Lung (tissue), 11 donors: ENCODE measurements at regions not wholly inside any gene's neighbourhood (a gene's known extent, or its start where the extent isn't known, plus 50 kb on each side); places are given as distances from the start of the nearest gene placed in this dataset.

Experiments
- ATAC-seq: fragments of 200-7000 bp; cut with Tn5 transposase; one replicate; pipeline ENCODE4 v1.9.1; 2020; ENCODE audit warnings: moderate number of reproducible peaks; ENCODE audit not compliant: insufficient read depth, low FRiP score
- DNase-seq, 3 donors: peaks; one replicate each; pipeline ENCODE4 v3.0.0-alpha.2; 2013 to 2017
- H3K27ac ChIP-seq, 2 donors: one replicate each; pipeline ENCODE4 v1.5.1; 2013; ENCODE audit warnings: mild to moderate bottlenecking in 2 of 2, moderate library complexity in 2 of 2, control low read depth in 1 of 2, inconsistent platforms in 1 of 2, low read depth in 1 of 2, low read length in 1 of 2
- H3K27me3 ChIP-seq, 3 donors: one replicate each; pipeline ENCODE4 v1.5.1; 2013; ENCODE audit warnings: low read length in 2 of 3; ENCODE audit not compliant: control insufficient read depth in 3 of 3, insufficient read depth in 3 of 3
- H3K36me3 ChIP-seq, 4 donors: one replicate each; pipeline ENCODE4 v1.5.1; 2013; ENCODE audit warnings: low read length in 4 of 4, mild to moderate bottlenecking in 1 of 4, moderate library complexity in 1 of 4; ENCODE audit not compliant: control insufficient read depth in 4 of 4, insufficient read depth in 4 of 4
- H3K4me1 ChIP-seq, 5 donors: one replicate each; pipeline ENCODE4 v1.5.1; 2013; ENCODE audit warnings: low read length in 5 of 5, mild to moderate bottlenecking in 2 of 5, moderate library complexity in 1 of 5; ENCODE audit not compliant: control insufficient read depth in 5 of 5, insufficient read depth in 5 of 5
- H3K4me3 ChIP-seq: one replicate; pipeline ENCODE4 v1.5.1; 2013; ENCODE audit warnings: mild to moderate bottlenecking, control low read depth, moderate library complexity
- H3K9ac ChIP-seq, 2 donors: one replicate each; pipeline ENCODE4 v1.5.1; 2013; ENCODE audit warnings: low read length in 2 of 2, control low read depth in 1 of 2; ENCODE audit not compliant: insufficient read depth in 1 of 2
- H3K9me3 ChIP-seq, 4 donors: one replicate each; pipeline ENCODE4 v1.5.1; 2013; ENCODE audit warnings: low read length in 3 of 4, mild to moderate bottlenecking in 1 of 4, moderate library complexity in 1 of 4; ENCODE audit not compliant: control insufficient read depth in 4 of 4, insufficient read depth in 3 of 4
- WGBS, 2 donors: extraction: QIAGEN DNeasy Blood & Tissue Kit; methylation state at CpG; one replicate each; pipeline ENCODE4 v1.1.7; 2013; 5-methylcytosine and 5-hydroxymethylcytosine counted together
- TF ChIP-seq, protein P1 (sequence below): IDR thresholded peaks from 2 replicates; pipeline ENCODE4 v1.5.1; 2012; ENCODE audit warnings: mild to moderate bottlenecking; ENCODE audit errors: control extremely low read depth, extremely low read depth
- donor health status: control.
- donor health status: control.
- donor health status: Bipolar disorder and iron deficiency.
- donor health status: healthy.
- donor health status: DM: yes; HTN: yes; CAD: no.

DNA sequence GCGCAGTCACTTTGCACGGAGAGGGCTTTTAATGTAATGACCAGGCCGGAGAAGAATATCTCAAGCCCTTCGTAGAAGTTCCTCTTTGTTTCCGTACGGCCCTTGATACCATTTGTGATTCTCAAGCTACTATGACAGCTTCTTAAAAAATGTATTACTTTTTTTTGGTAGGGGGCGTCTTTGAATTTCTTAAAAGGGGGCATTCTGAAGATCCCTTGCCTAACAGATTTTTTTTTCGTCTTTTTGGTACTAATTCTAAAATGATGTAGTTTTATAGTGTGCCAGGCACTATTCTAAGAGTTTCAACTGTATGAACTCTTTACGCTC, 614.0 kb downstream of the MCTP2 start:
- Histone ChIP-seq H3K9me3 (peaks cover 0 to 7% (median 4%) of the 10 kb centered on the region in 4 donors), H3K27ac (peak overlapping the region in 1 of 2 donors; percentile 52), H3K9ac (peak overlapping the region; percentile 38 to 72), H3K27me3 (no peaks in the 10 kb centered on the region), H3K4me3 (no peak overlapping the region), H3K36me3 (no peaks in the 10 kb centered on the region), H3K4me1 (peaks cover 0 to 14% (median 0%) of the 10 kb centered on the region in 5 donors)
- DNase-seq (no peak), ATAC-seq (no peak)
- WGBS, 2 donors, result 8 to 20% methylated on average over 9 of the region's 9 CpGs
- TF ChIP-seq, protein P1, sequence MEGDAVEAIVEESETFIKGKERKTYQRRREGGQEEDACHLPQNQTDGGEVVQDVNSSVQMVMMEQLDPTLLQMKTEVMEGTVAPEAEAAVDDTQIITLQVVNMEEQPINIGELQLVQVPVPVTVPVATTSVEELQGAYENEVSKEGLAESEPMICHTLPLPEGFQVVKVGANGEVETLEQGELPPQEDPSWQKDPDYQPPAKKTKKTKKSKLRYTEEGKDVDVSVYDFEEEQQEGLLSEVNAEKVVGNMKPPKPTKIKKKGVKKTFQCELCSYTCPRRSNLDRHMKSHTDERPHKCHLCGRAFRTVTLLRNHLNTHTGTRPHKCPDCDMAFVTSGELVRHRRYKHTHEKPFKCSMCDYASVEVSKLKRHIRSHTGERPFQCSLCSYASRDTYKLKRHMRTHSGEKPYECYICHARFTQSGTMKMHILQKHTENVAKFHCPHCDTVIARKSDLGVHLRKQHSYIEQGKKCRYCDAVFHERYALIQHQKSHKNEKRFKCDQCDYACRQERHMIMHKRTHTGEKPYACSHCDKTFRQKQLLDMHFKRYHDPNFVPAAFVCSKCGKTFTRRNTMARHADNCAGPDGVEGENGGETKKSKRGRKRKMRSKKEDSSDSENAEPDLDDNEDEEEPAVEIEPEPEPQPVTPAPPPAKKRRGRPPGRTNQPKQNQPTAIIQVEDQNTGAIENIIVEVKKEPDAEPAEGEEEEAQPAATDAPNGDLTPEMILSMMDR, result no peak

DNA sequence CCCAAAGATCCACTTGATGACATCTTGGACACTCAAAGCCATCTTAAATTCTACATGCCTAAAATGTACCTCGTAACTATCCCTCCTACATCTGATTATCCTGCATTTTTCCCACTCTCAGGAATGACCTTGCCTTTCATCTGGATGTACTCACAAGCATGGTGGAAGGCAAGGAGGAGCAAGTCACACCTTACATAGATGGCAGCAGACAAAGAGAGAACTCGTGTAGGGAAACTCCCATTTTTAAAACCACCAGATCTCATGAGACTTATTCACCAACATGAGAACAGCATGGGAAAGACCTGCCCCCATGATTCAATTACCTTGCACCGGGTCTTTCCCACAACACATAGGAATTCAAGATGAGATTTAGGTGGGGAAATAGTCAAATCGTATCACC, 616.0 kb downstream of the MCTP2 start:
- 92 to 96% methylated on average over 4 of the region's 4 CpGs for WGBS, 2 donors
- H3K27me3 ChIP-seq, result no peaks in the 10 kb centered on the region
- H3K9me3 ChIP-seq, result peaks cover 0 to 2% (median 0%) of the 10 kb centered on the region in 4 donors
- H3K36me3 ChIP-seq, result no peaks in the 10 kb centered on the region
- TF ChIP-seq, protein P1, result no peak
- peaks cover 0 to 14% (median 0%) of the 10 kb centered on the region in 5 donors for H3K4me1 ChIP-seq
- no peak overlapping the region for H3K4me3 ChIP-seq
- no peak overlapping the region for H3K27ac ChIP-seq
- ATAC-seq (no peak), DNase-seq (no peak)
- H3K9ac ChIP-seq, result no peak overlapping the region

DNA sequence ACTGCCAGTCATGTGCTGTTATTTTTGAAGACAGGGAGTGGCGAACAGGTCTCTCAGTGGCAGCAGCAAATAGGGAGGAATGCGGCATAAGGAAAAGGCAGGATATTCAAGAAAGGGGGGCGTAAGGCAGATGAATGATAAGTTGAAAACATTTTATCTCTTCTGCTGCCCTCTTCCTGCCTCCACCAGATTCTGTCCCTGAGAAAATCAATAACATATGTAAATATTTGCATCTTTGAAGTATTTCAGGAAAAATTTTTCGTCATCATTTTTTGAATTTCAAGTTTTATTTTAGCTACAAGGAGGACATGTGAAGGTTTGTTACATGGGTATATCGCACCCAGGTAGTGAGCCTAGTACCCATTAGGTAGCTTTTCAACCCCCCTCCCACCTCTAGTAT, 616.7 kb downstream of the MCTP2 start:
- no peak for ATAC-seq
- WGBS, 2 donors, result 84 to 93% methylated on average over 5 of the region's 5 CpGs

More for the DNA sequence above, 616.7 kb downstream of the MCTP2 start:
- H3K4me1 ChIP-seq, result peaks cover 0 to 14% (median 0%) of the 10 kb centered on the region in 5 donors
- no peak overlapping the region for H3K9ac ChIP-seq
- H3K27ac ChIP-seq, result no peak overlapping the region
- H3K9me3 ChIP-seq, result peaks cover 0 to 2% (median 0%) of the 10 kb centered on the region in 4 donors
- no peak for DNase-seq
- H3K36me3 ChIP-seq, result no peaks in the 10 kb centered on the region
- H3K4me3 ChIP-seq, result no peak overlapping the region
- no peaks in the 10 kb centered on the region for H3K27me3 ChIP-seq
- TF ChIP-seq, protein P1, result no peak
